ENCODE measurements at regions not wholly inside any gene's neighbourhood (a gene's known extent, or its start where the extent isn't known, plus 50 kb on each side); places are given as distances from the start of the nearest gene placed in this dataset.

DNA sequence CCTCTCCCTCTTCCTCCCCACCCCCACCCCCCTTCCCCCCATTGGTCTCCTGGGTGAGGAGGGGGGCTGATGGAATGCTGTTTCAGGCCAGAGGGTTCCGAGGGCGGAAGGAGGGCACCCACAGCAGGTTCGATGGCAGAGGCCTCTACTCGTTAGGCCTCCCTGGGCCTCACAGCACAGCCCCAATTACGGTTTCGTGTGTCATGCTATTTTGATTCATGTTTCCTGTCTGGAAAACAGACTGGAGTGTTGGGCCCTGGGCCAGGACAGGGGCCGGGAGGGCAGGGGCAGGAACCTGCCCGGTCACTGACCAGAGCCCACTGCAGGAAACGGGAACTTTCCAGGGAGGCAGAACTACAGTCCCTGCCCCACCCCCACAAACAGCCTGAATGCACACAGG is 138.2 kb downstream of the C16orf95 start:
- TF ChIP-seq CTCF (IDR thresholded peaks at IDR 0.05; ENCODE audit: low read depth, low read length, missing input control) (no peak), RAD21 (IDR thresholded peaks at IDR 0.05) (no peak), TAF1 (conservative IDR thresholded peaks at IDR 0.05) (no peak), JUND (IDR thresholded peaks at IDR 0.05) (no peak), MAX (IDR thresholded peaks at IDR 0.05) (no peak), REST (IDR thresholded peaks at IDR 0.05) (no peak), ZBTB33 (IDR thresholded peaks at IDR 0.05) (no peak)

All from liver (tissue), 3 donors.